ENCODE measurements at regions not wholly inside any gene's neighbourhood (a gene's known extent, or its start where the extent isn't known, plus 50 kb on each side); places are given as distances from the start of the nearest gene placed in this dataset.

GRCh38 chr13:68998056-68998455 lies 1109.6 kb upstream of the ATXN8OS start:
- TF ChIP-seq CTCF (IDR thresholded peaks at IDR 0.05), result no peak
- TF ChIP-seq POLR2A (IDR thresholded peaks at IDR 0.05), result no peak
